ENCODE measurements at regions not wholly inside any gene's neighbourhood (a gene's known extent, or its start where the extent isn't known, plus 50 kb on each side); places are given as distances from the start of the nearest gene placed in this dataset.

DNA sequence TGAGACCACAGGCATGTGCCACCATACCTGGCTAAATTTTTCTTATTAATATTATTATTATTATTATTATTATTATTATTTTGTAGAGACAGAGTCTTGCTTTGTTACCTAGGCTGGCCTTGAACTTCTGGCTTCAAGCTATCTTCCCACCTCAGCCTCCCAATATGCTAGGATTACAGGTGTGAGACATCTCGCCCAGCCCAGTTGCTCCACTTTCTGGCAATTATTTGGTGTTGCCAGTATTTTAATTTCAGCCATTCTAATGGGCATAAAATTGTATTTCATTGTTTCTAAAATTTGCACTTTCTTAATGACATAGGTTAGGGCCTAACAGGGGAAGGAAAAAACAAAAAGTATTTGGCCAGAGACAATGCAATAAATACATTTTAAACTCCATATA lies 1217.6 kb upstream of the ALCAM start:
- Histone ChIP-seq H3K18ac (ENCODE audit: extremely low read depth, low read length) (no peak overlapping the region), H3K23ac (ENCODE audit: insufficient read length) (no peak overlapping the region), H3K79me1 (ENCODE audit: low read depth, low read length) (no peaks in the 10 kb centered on the region), H2BK20ac (ENCODE audit: low read length) (no peak overlapping the region), H3K9me3 (ENCODE audit: insufficient read depth in 2 of 2, low read depth in 1 of 2, low read length in 1 of 2) (no peaks in the 10 kb centered on the region), H3K4ac (replicated peaks; ENCODE audit: insufficient read length, low read depth, low read length) (no peak overlapping the region), H3K27ac (ENCODE audit: low read depth, low read length) (no peak overlapping the region), H4K20me1 (replicated peaks in 1 of 2; ENCODE audit: control insufficient read depth in 1 of 2, insufficient read depth in 2 of 2, low read length in 2 of 2) (no peaks in the 10 kb centered on the region), H3K56ac (replicated peaks; ENCODE audit: insufficient read length, low read depth, low read length) (no peak overlapping the region), H2BK12ac (ENCODE audit: low read depth, low read length) (no peak overlapping the region), H2BK120ac (replicated peaks; ENCODE audit: low read depth, low read length) (no peak overlapping the region), H4K5ac (ENCODE audit: insufficient read length, low read depth, low read length) (no peak overlapping the region), H3K14ac (ENCODE audit: insufficient read length) (no peak overlapping the region), H4K91ac (replicated peaks; ENCODE audit: insufficient read length, low read length) (no peak overlapping the region), H4K8ac (ENCODE audit: extremely low read depth, insufficient read depth, low read length) (no peak overlapping the region), H3K27me3 (replicated peaks in 1 of 4; ENCODE audit: control insufficient read depth in 3 of 4, extremely low read depth in 1 of 4, insufficient read depth in 3 of 4, low read length in 3 of 4) (no peaks in the 10 kb centered on the region), H3K23me2 (ENCODE audit: low read depth, low read length) (no peaks in the 10 kb centered on the region), H2AFZ (ENCODE audit: low read length) (no peak overlapping the region), H2AK5ac (ENCODE audit: low read depth, low read length) (no peak overlapping the region), H2BK5ac (ENCODE audit: low read depth, low read length) (no peak overlapping the region), H3K4me3 (ENCODE audit: extremely low read depth in 1 of 4, insufficient read depth in 2 of 4, low read depth in 3 of 4, low read length in 4 of 4) (no peak overlapping the region), H3K9ac (replicated peaks in 1 of 4; ENCODE audit: extremely low read depth in 1 of 4, low read depth in 3 of 4, low read length in 3 of 4) (no peak overlapping the region), H3K4me2 (ENCODE audit: insufficient read depth in 1 of 2, low read depth in 2 of 2, low read length in 2 of 2) (no peak overlapping the region), H3K36me3 (ENCODE audit: control insufficient read depth in 2 of 4, insufficient read depth in 4 of 4, low read length in 3 of 4) (no peaks in the 10 kb centered on the region), H2BK15ac (ENCODE audit: low read length) (no peak overlapping the region), H3K4me1 (replicated peaks in 1 of 4; ENCODE audit: control insufficient read depth in 3 of 4, insufficient read depth in 4 of 4, low read length in 3 of 4) (no peaks in the 10 kb centered on the region), H3K79me2 (ENCODE audit: control insufficient read depth in 1 of 2, insufficient read depth in 2 of 2, low read length in 2 of 2) (no peaks in the 10 kb centered on the region)
- WGBS, 2 experiments (ENCODE audit: extremely low coverage in 1 of 2, insufficient coverage in 1 of 2, insufficient read length in 1 of 2, insufficient replicate concordance in 2 of 2, low coverage in 1 of 2, low lambda C conversion rate in 2 of 2, missing lambda C conversion rate in 1 of 2) = 89% methylated on average over 1 of the region's 1 CpG; no CpG with 5 or more reads in 1 of the 2 experiments
- POLR2A ChIA-PET (ENCODE audit: partially characterized antibody) = no interaction called here
- FAIRE-seq (no peak), DNase-seq (ENCODE audit: low read depth in 1 of 2, low spot score in 2 of 2) (no peak)
- CTCF ChIA-PET (ENCODE audit: partially characterized antibody) = no interaction called here
- TF ChIP-seq POLR2AphosphoS5 (IDR thresholded peaks at IDR 0.05; ENCODE audit: low read depth, low read length) = no peak
- TF ChIP-seq, protein P1, sequence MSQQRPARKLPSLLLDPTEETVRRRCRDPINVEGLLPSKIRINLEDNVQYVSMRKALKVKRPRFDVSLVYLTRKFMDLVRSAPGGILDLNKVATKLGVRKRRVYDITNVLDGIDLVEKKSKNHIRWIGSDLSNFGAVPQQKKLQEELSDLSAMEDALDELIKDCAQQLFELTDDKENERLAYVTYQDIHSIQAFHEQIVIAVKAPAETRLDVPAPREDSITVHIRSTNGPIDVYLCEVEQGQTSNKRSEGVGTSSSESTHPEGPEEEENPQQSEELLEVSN (IDR thresholded peaks at IDR 0.05) = no peak
- no peak for TF ChIP-seq CBX8 (IDR thresholded peaks at IDR 0.05; ENCODE audit: borderline replicate concordance, low read depth, low read length)
- no peak for TF ChIP-seq SUZ12 (IDR thresholded peaks at IDR 0.05; ENCODE audit: low read length)
- TF ChIP-seq POLR2A (IDR thresholded peaks at IDR 0.05; ENCODE audit: control extremely low read depth in 1 of 2, low read depth in 2 of 2, low read length in 2 of 2) = no peak
- TF ChIP-seq RNF2 (IDR thresholded peaks at IDR 0.05; ENCODE audit: borderline replicate concordance, low read depth, low read length, missing control alignments, poor library complexity, severe bottlenecking) = no peak
- no peak for TF ChIP-seq ZNF274 (IDR thresholded peaks at IDR 0.05; ENCODE audit: borderline replicate concordance, extremely low read depth, low read length)
- TF ChIP-seq SAP30 (IDR thresholded peaks at IDR 0.05; ENCODE audit: insufficient read depth, insufficient replicate concordance, low read length) = no peak
